Activated CD8-positive, alpha-beta T cell treated with anti-CD3 and anti-CD28 coated beads for 36 hours (primary cell): ENCODE measurements at regions not wholly inside any gene's neighbourhood (a gene's known extent, or its start where the extent isn't known, plus 50 kb on each side); places are given as distances from the start of the nearest gene placed in this dataset.
A peak's percentile ranks its signal among the peaks of the same experiment; 100 is the strongest.

ENCODE experiments used
- ATAC-seq: fragments of 200-7000 bp; cut with Tn5 transposase; one replicate; pipeline ENCODE4 v1.10.0; 2021; ENCODE audit warnings: mild to moderate bottlenecking, moderate library complexity
- CTCF ChIA-PET: fragments of 350-600 bp; sonication (Branson Sonifier 250); formaldehyde crosslinking; loops from one replicate; lab custom pipeline; 2021; ENCODE audit warnings: antibody characterized with exemption; lab: Charles Lee
- POLR2A ChIA-PET: fragments of 350-600 bp; sonication (Branson Sonifier 250); formaldehyde crosslinking; loops from one replicate; lab custom pipeline; 2021; ENCODE audit warnings: antibody characterized with exemption; lab: Charles Lee
- DNase-seq: peaks from one replicate; pipeline ENCODE4 v3.0.0-alpha.2; 2020
- H3K27ac Mint-ChIP-seq: one replicate; pipeline ENCODE4 v1.8.0; 2021; ENCODE audit warnings: mild to moderate bottlenecking, mixed read lengths
- H3K27me3 Mint-ChIP-seq: one replicate; pipeline ENCODE4 v1.8.0; 2021; ENCODE audit warnings: mixed read lengths
- H3K36me3 Mint-ChIP-seq: one replicate; pipeline ENCODE4 v1.8.0; 2021; ENCODE audit warnings: low read depth, mixed read lengths
- H3K4me1 Mint-ChIP-seq: one replicate; pipeline ENCODE4 v1.8.0; 2021; ENCODE audit warnings: low read depth, mixed read lengths
- H3K4me3 Mint-ChIP-seq: one replicate; pipeline ENCODE4 v1.8.0; 2021; ENCODE audit warnings: mild to moderate bottlenecking, moderate library complexity, mixed read lengths
- H3K9me3 Mint-ChIP-seq: one replicate; pipeline ENCODE4 v1.8.0; 2021; ENCODE audit warnings: mixed read lengths
- CTCF ChIP-seq: fragments of 200-600 bp; IDR thresholded peaks from one replicate; pipeline ENCODE4 v1.8.0; 2022; ENCODE audit warnings: antibody characterized with exemption, mild to moderate bottlenecking
- intact Hi-C: fragments of 100-400 bp; cut with micrococcal nuclease; formaldehyde crosslinking; loops from one replicate; pipeline ENCODE4 v1.10.0; 2022

GRCh38 chr14:104393898-104394381, 185.6 kb upstream of the C14orf180 start:
- intact Hi-C loops = no loop called here
- ChIA-PET POLR2A (interaction anchor here (0.6 kb wide), 1 partner anchor 19 kb away, joined by 3 read pairs; no protein-coding TSS in a partner anchor), CTCF (no interaction called here)
- ATAC-seq = peak; percentile 74
- Mint-ChIP-seq H3K36me3 (peaks cover 1% of the 10 kb centered on the region), H3K27ac (peak overlapping the region; percentile 60), H3K4me3 (no peak overlapping the region), H3K27me3 (no peaks in the 10 kb centered on the region), H3K9me3 (peaks cover 8% of the 10 kb centered on the region), H3K4me1 (peaks cover 63% of the 10 kb centered on the region)
- TF ChIP-seq CTCF = no peak
- DNase-seq = peak; percentile 83

GRCh38 chr14:104394409-104394851, 185.1 kb upstream of the C14orf180 start:
- DNase-seq (no peak), ATAC-seq (no peak)
- peaks cover 8% of the 10 kb centered on the region for H3K9me3 Mint-ChIP-seq
- H3K27ac Mint-ChIP-seq = no peak overlapping the region
- no peaks in the 10 kb centered on the region for H3K27me3 Mint-ChIP-seq
- TF ChIP-seq CTCF = no peak
- intact Hi-C loops = no loop called here
- peaks cover 1% of the 10 kb centered on the region for H3K36me3 Mint-ChIP-seq
- H3K4me1 Mint-ChIP-seq = peaks cover 64% of the 10 kb centered on the region
- ChIA-PET CTCF (no interaction called here), POLR2A (interaction anchor here (0.6 kb wide), 1 partner anchor 20 kb away, joined by 3 read pairs; no protein-coding TSS in a partner anchor)
- H3K4me3 Mint-ChIP-seq = no peak overlapping the region

GRCh38 chr14:104395276-104395675, 184.3 kb upstream of the C14orf180 start:
- peaks cover 8% of the 10 kb centered on the region for H3K9me3 Mint-ChIP-seq
- ATAC-seq (no peak), DNase-seq (no peak)
- intact Hi-C loops = no loop called here
- no peak overlapping the region for H3K27ac Mint-ChIP-seq
- H3K36me3 Mint-ChIP-seq = peaks cover 1% of the 10 kb centered on the region
- POLR2A ChIA-PET = no interaction called here
- no peak for TF ChIP-seq CTCF
- H3K4me3 Mint-ChIP-seq = no peak overlapping the region
- CTCF ChIA-PET = no interaction called here
- no peaks in the 10 kb centered on the region for H3K27me3 Mint-ChIP-seq
- H3K4me1 Mint-ChIP-seq = peaks cover 62% of the 10 kb centered on the region

GRCh38 chr14:104395941-104396681, 183.5 kb upstream of the C14orf180 start:
- H3K9me3 Mint-ChIP-seq = peaks cover 8% of the 10 kb centered on the region
- H3K4me3 Mint-ChIP-seq = no peak overlapping the region
- no peaks in the 10 kb centered on the region for H3K27me3 Mint-ChIP-seq
- peaks cover 1% of the 10 kb centered on the region for H3K36me3 Mint-ChIP-seq
- H3K4me1 Mint-ChIP-seq = peaks cover 56% of the 10 kb centered on the region
- no peak overlapping the region for H3K27ac Mint-ChIP-seq
- CTCF ChIA-PET = interaction anchor here (0.5 kb wide), 1 partner anchor 102 kb away, joined by 3 read pairs; no protein-coding TSS in a partner anchor
- POLR2A ChIA-PET = no interaction called here
- no peak for DNase-seq
- no peak for TF ChIP-seq CTCF
- intact Hi-C loops = no loop called here
- ATAC-seq = no peak
